ENCODE measurements at regions not wholly inside any gene's neighbourhood (a gene's known extent, or its start where the extent isn't known, plus 50 kb on each side); places are given as distances from the start of the nearest gene placed in this dataset.

DNA sequence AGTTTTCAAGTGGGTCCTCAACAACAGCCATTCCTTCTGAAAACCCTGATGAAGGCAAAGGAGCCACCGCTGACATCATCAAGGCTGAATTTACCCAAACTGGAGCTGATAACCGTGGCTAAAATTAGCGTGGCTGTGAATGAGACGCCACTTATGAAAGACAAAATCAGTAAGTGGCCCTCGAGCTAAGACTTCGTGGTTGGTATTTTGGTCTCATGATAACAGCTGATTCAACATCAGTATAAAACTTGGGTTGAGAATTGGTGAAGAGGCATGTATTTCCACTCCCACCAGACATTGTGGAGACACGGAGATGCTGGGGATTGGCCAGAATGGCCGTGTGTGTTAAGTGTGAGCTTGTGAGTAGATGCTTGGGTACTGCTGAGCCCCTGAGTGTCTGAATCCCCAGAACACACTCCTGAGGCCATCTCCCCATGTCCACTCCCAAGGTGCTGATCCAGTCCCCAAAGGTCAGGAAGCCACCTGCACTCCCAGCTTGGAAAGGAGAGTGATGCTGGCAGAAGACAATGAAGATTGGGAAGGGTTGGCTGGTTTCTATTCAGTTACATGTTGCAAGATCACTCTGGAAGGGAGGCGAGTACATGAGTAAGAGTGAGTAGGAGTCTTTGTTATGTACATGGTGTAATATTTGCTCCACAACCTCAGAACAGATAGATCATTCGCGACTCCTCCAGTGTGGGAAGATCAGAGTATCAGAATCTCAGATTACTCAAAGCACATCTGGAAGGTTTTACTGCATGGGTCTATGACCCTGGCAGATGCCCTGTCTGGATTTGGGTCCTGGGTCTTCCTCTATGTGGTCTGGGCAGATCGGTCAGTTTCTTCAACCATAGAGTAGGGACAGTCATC lies 207.7 kb downstream of the HS3ST3A1 start:
- TF ChIP-seq ZFX (IDR thresholded peaks at IDR 0.05; ENCODE audit: borderline replicate concordance), result no peak
- TF ChIP-seq, protein P1, sequence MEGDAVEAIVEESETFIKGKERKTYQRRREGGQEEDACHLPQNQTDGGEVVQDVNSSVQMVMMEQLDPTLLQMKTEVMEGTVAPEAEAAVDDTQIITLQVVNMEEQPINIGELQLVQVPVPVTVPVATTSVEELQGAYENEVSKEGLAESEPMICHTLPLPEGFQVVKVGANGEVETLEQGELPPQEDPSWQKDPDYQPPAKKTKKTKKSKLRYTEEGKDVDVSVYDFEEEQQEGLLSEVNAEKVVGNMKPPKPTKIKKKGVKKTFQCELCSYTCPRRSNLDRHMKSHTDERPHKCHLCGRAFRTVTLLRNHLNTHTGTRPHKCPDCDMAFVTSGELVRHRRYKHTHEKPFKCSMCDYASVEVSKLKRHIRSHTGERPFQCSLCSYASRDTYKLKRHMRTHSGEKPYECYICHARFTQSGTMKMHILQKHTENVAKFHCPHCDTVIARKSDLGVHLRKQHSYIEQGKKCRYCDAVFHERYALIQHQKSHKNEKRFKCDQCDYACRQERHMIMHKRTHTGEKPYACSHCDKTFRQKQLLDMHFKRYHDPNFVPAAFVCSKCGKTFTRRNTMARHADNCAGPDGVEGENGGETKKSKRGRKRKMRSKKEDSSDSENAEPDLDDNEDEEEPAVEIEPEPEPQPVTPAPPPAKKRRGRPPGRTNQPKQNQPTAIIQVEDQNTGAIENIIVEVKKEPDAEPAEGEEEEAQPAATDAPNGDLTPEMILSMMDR (IDR thresholded peaks at IDR 0.05), result no peak
- H3K27ac ChIP-seq, result no peak overlapping the region

DNA sequence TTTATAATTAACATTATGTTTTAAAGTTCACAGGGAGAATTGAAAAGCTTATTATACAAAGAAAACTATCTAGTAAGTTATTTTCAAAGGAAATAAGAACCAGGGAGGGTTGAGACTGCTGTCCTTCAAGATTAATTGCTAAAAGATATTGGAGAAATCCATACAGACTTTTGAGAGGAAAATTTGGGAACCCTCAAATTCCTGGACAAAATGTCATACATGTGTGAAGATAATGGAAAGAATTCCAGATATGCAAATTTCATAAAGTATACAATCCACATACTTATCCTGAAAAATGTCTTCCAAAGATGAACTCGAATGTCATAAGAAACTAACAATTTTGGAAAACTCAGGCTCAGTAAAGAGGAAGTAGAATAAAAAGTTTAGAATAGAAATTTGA lies 213.8 kb downstream of the HS3ST3A1 start:
- TF ChIP-seq ZFX (IDR thresholded peaks at IDR 0.05; ENCODE audit: borderline replicate concordance), result no peak
- TF ChIP-seq, protein P1 (IDR thresholded peaks at IDR 0.05), result no peak

DNA sequence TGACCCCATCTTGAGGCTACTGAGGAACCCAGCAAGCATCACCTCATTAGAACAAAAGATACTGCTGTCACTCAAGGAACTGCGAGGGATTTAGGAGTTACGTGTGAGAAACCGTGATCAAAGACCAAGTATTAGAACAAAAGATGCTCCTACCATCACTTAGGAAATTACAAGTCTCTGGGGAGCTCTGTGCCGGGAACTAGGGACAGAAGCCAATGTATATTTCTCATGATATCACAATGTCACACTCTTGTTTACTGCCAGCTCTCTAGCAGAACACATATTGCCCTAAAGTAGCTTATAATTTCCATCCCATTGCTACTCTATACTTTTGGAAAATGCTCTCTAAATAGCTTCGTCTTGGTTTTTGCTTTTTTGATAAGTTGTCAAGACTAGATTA lies 214.5 kb downstream of the HS3ST3A1 start:
- TF ChIP-seq, protein P1 (IDR thresholded peaks at IDR 0.05), result no peak
- no peak for TF ChIP-seq ZFX (IDR thresholded peaks at IDR 0.05; ENCODE audit: borderline replicate concordance)
- H3K27ac ChIP-seq, result no peak overlapping the region

More for the DNA sequence above, 213.8 kb downstream of the HS3ST3A1 start:
- no peak overlapping the region for H3K27ac ChIP-seq

DNA sequence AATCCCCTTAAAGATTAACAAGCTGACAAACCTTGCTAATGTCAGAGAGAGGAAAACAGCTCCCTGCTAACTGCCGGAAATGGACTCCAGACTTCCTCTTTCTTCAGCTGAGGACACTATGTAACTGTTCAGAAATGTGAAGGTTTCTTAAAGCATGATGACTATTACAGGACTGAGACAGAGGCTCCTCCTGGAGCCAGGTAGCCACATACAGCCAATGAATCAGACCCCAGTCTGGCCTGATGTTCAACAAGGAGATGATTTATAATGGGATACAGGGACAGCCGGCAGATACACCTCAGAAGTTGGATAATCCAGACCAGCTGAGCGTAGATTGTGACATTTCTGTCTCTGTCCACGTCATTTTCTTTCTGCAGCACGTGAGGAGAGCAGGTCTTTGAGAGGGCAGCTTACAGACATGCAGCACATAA lies 216.2 kb downstream of the HS3ST3A1 start:
- no peak for TF ChIP-seq ZFX (IDR thresholded peaks at IDR 0.05; ENCODE audit: borderline replicate concordance)
- TF ChIP-seq, protein P1 (IDR thresholded peaks at IDR 0.05), result no peak
- H3K27ac ChIP-seq, result no peak overlapping the region

DNA sequence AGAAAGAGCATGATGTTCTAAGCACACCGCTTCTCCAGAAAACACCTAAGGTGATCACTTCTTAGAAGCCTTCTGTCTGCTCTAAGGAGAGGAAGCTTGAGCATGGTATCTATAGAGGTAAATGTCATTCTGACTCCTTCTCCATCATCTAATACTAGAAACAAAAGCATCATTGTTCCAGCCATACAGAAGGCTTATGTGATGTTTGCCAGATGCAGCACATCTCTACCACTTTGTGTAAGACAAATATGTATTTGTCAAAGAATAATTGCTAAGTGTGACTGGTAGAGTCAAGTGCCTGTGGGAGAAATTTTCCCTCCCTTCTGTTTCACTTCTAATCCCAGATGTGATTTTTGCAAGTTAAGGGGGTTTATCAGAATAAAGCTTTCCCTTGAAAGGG lies 217.1 kb downstream of the HS3ST3A1 start:
- TF ChIP-seq, protein P1 (IDR thresholded peaks at IDR 0.05), result no peak
- no peak for TF ChIP-seq ZFX (IDR thresholded peaks at IDR 0.05; ENCODE audit: borderline replicate concordance)
- no peak overlapping the region for H3K27ac ChIP-seq

DNA sequence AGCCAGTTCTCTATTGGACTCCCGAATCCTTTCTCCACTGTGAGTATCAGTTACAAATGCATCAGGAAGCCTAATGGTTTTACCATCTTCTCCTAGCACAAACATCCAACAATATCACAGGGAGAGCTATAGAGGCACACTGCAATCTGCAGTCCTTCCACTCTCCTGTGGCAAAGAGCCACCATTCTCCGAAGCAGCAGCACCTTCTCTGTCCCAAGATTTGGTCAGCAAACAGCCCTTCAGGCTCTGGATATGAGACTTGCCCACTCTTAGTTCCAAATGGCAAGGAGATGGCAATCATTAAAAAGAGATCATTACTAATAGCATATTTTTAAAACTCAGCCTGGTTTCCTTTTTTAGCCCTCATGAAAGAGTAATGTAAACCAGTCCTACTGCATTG lies 223.4 kb downstream of the HS3ST3A1 start:
- TF ChIP-seq, protein P1 (IDR thresholded peaks at IDR 0.05), result no peak
- TF ChIP-seq ZFX (IDR thresholded peaks at IDR 0.05; ENCODE audit: borderline replicate concordance), result no peak

More for the DNA sequence above, 223.4 kb downstream of the HS3ST3A1 start:
- no peak overlapping the region for H3K27ac ChIP-seq
